ENCODE measurements at regions not wholly inside any gene's neighbourhood (a gene's known extent, or its start where the extent isn't known, plus 50 kb on each side); places are given as distances from the start of the nearest gene placed in this dataset.
"Not testable (repeated sequence)": the region's sequence is repeated elsewhere in the genome, so short reads cannot be mapped to it uniquely, and the experiment has no call there.

- Histone ChIP-seq H3K27me3 (ENCODE audit: low read depth, low read length) (no peaks in the 10 kb centered on the region), H3K4me1 (ENCODE audit: control insufficient read depth in 1 of 2, insufficient read depth in 2 of 2, low read length in 2 of 2) (no peaks in the 10 kb centered on the region), H3K27ac (ENCODE audit: low read length) (no peak overlapping the region), H3K9me3 (ENCODE audit: control insufficient read depth in 1 of 2, low read length in 2 of 2) (no peaks in the 10 kb centered on the region), H3K4me3 (ENCODE audit: low read depth in 1 of 2, low read length in 2 of 2) (no peak overlapping the region), H3K36me3 (ENCODE audit: control insufficient read depth in 1 of 2, insufficient read depth in 2 of 2, low read length in 2 of 2) (no peaks in the 10 kb centered on the region)
Measured at GRCh38 chr6:137283080-137283479, 63.9 kb upstream of the IFNGR1 start.

- no peaks in the 10 kb centered on the region for H3K4me1 ChIP-seq (ENCODE audit: control insufficient read depth in 1 of 2, insufficient read depth in 2 of 2, low read length in 2 of 2)
- H3K4me3 ChIP-seq (ENCODE audit: low read depth in 1 of 2, low read length in 2 of 2) = no peak overlapping the region
- no peaks in the 10 kb centered on the region for H3K36me3 ChIP-seq (ENCODE audit: control insufficient read depth in 1 of 2, insufficient read depth in 2 of 2, low read length in 2 of 2)
- no peaks in the 10 kb centered on the region for H3K9me3 ChIP-seq (ENCODE audit: control insufficient read depth in 1 of 2, low read length in 2 of 2)
- H3K27me3 ChIP-seq (ENCODE audit: low read depth, low read length) = no peaks in the 10 kb centered on the region
- no peak overlapping the region for H3K27ac ChIP-seq (ENCODE audit: low read length)
Measured at GRCh38 chr6:137282254-137282653, 63.1 kb upstream of the IFNGR1 start.

GRCh38 chr6:137279279-137279678 is 60.1 kb upstream of the IFNGR1 start:
- H3K4me3 ChIP-seq (ENCODE audit: low read depth in 1 of 2, low read length in 2 of 2); H3K27ac ChIP-seq (ENCODE audit: low read length); H3K9me3 ChIP-seq (ENCODE audit: control insufficient read depth in 1 of 2, low read length in 2 of 2); H3K36me3 ChIP-seq (ENCODE audit: control insufficient read depth in 1 of 2, insufficient read depth in 2 of 2, low read length in 2 of 2); H3K4me1 ChIP-seq (ENCODE audit: control insufficient read depth in 1 of 2, insufficient read depth in 2 of 2, low read length in 2 of 2); H3K27me3 ChIP-seq (ENCODE audit: low read depth, low read length): not testable (repeated sequence)

DNA sequence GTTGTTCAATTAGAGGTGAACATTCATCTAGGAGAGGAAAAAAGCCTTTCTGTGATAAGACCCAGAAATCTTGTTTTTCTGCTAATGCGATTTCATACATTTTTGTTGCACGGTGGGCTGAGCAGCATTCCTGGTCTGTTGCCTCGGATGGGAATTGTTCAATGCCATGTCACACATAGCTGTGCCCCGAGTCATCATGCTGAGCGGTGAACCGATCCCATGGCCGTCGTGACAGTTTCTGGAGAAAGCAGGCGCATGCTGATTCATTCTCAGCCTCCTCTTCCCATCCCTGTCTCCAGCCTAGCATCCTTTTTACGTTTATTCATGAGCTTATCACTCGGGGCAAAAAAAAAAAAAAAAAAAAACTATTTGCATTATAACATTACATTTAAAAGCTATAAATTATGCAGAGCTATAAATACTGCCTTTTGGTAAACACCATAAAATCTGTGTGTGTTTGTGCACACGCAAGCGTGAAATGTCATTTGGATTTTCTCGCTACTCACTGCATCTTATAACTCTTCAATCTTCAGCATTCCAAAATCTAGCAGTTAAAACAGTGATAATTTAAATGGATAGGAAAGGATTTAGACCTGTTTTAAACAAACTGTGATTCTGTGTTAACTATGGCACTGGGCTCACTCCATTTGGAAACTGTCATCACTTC is 58.9 kb upstream of the IFNGR1 start:
- Histone ChIP-seq H3K9me3 (ENCODE audit: control insufficient read depth in 1 of 2, low read length in 2 of 2) (no peaks in the 10 kb centered on the region), H3K4me3 (ENCODE audit: low read depth in 1 of 2, low read length in 2 of 2) (no peak overlapping the region), H3K4me1 (ENCODE audit: control insufficient read depth in 1 of 2, insufficient read depth in 2 of 2, low read length in 2 of 2) (no peaks in the 10 kb centered on the region)

DNA sequence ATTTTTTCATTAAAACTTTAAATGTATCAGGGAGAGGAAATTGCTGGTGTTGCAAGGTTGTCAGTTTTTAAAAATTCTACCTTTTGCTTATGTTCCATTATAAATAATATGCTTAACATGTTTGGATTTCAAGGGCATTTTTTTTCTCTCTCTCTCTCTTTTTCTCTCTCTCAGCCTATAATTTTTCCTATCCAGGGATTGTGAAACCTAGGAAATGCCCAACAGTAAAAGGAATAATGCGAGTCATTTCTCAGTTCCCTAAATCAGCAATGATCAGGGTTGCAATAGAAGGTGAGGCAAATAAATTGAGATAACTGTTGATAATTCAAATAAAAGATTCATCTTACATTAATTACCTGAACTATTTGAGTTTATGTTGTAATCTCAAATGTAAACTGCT is 53.2 kb upstream of the IFNGR1 start:
- Histone ChIP-seq H3K27me3 (ENCODE audit: low read depth, low read length) (no peaks in the 10 kb centered on the region), H3K4me3 (ENCODE audit: low read depth in 1 of 2, low read length in 2 of 2) (no peak overlapping the region), H3K4me1 (ENCODE audit: control insufficient read depth in 1 of 2, insufficient read depth in 2 of 2, low read length in 2 of 2) (no peaks in the 10 kb centered on the region), H3K27ac (ENCODE audit: low read length) (no peak overlapping the region), H3K9me3 (ENCODE audit: control insufficient read depth in 1 of 2, low read length in 2 of 2) (no peaks in the 10 kb centered on the region), H3K36me3 (ENCODE audit: control insufficient read depth in 1 of 2, insufficient read depth in 2 of 2, low read length in 2 of 2) (no peaks in the 10 kb centered on the region)

More for the DNA sequence above, 58.9 kb upstream of the IFNGR1 start:
- Histone ChIP-seq H3K27me3 (ENCODE audit: low read depth, low read length) (no peaks in the 10 kb centered on the region), H3K27ac (ENCODE audit: low read length) (no peak overlapping the region), H3K36me3 (ENCODE audit: control insufficient read depth in 1 of 2, insufficient read depth in 2 of 2, low read length in 2 of 2) (no peaks in the 10 kb centered on the region)

DNA sequence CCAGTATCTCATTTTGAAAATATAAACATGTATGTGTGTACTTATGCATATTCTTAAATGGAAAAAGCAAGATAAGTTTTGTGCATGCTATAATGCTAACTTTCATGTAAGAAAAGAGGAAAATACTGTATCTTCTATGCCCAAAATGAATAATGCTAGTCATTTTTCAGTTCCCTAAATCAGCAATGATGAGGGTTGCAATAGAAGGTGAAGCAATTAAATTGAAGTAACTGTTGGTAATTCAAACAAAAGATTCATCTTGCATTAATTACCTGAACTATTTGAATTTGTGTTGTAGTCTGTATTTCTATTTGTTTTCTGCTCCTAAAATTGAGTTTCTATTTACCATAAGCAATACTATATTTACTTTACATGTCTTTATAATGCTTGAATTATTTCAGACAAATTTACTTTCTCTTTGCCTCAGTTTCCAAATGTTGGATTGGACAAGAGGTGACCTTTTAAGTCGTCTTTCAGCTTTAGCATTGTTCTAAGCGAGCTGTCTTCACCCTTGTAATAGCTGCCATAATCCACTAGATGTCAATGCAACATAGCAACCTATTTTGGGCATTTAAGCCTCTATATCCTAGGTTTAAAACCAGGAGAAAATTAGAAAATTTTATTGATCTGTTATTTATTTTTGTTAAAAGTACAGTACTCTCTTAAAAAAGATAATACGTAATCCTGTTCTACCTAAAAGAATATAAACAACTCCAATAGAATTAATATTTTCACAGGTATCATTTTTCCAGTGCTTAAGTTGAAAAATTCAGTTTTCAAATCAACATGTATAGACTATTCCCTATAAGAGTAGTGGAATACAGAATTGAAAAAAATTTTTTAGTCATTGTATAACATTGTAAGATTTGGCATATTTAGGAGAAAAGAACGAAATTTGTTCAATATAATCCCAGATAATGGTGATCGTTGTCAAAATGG is 52.3 kb upstream of the IFNGR1 start:
- Histone ChIP-seq H3K36me3 (ENCODE audit: control insufficient read depth in 1 of 2, insufficient read depth in 2 of 2, low read length in 2 of 2) (no peaks in the 10 kb centered on the region), H3K27ac (ENCODE audit: low read length) (no peak overlapping the region), H3K9me3 (ENCODE audit: control insufficient read depth in 1 of 2, low read length in 2 of 2) (no peaks in the 10 kb centered on the region), H3K27me3 (ENCODE audit: low read depth, low read length) (no peaks in the 10 kb centered on the region), H3K4me1 (ENCODE audit: control insufficient read depth in 1 of 2, insufficient read depth in 2 of 2, low read length in 2 of 2) (no peaks in the 10 kb centered on the region), H3K4me3 (ENCODE audit: low read depth in 1 of 2, low read length in 2 of 2) (no peak overlapping the region)

GRCh38 chr6:137269803-137270202 is 50.6 kb upstream of the IFNGR1 start:
- no peaks in the 10 kb centered on the region for H3K36me3 ChIP-seq (ENCODE audit: control insufficient read depth in 1 of 2, insufficient read depth in 2 of 2, low read length in 2 of 2)
- no peaks in the 10 kb centered on the region for H3K27me3 ChIP-seq (ENCODE audit: low read depth, low read length)
- H3K9me3 ChIP-seq (ENCODE audit: control insufficient read depth in 1 of 2, low read length in 2 of 2) = no peaks in the 10 kb centered on the region
- H3K4me3 ChIP-seq (ENCODE audit: low read depth in 1 of 2, low read length in 2 of 2) = no peak overlapping the region
- peaks cover 0 to 4% of the 10 kb centered on the region in 2 donors for H3K4me1 ChIP-seq (ENCODE audit: control insufficient read depth in 1 of 2, insufficient read depth in 2 of 2, low read length in 2 of 2)
- H3K27ac ChIP-seq (ENCODE audit: low read length) = no peak overlapping the region

DNA sequence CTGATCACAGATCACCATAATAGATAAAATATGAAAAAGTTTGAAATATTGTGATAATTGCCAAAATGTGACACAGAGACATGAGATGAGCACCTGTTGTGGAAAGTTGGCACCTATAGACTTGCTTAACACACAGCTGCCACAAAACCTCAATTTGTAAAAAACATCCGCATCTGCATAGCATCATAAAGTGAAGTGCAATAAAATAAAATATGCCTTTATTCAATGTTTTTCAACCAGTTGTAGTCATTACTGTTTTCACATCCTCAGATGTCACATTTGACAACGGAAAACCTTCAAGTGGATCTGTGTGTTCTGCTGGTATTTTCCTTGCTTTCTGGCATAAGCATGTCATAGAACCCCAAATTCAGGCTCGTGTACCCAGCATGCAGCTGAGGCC is 50.2 kb upstream of the IFNGR1 start:
- Histone ChIP-seq H3K27ac (ENCODE audit: low read length) (no peak overlapping the region), H3K4me1 (ENCODE audit: control insufficient read depth in 1 of 2, insufficient read depth in 2 of 2, low read length in 2 of 2) (peaks cover 0 to 4% of the 10 kb centered on the region in 2 donors), H3K27me3 (ENCODE audit: low read depth, low read length) (no peaks in the 10 kb centered on the region), H3K4me3 (ENCODE audit: low read depth in 1 of 2, low read length in 2 of 2) (no peak overlapping the region), H3K36me3 (ENCODE audit: control insufficient read depth in 1 of 2, insufficient read depth in 2 of 2, low read length in 2 of 2) (no peaks in the 10 kb centered on the region), H3K9me3 (ENCODE audit: control insufficient read depth in 1 of 2, low read length in 2 of 2) (no peaks in the 10 kb centered on the region)

All from muscle layer of duodenum (tissue), 2 donors.